ENCODE measurements at regions not wholly inside any gene's neighbourhood (a gene's known extent, or its start where the extent isn't known, plus 50 kb on each side); places are given as distances from the start of the nearest gene placed in this dataset.

GRCh38 chr5:143664623-143665022 lies 147.3 kb upstream of the HMHB1 start:
- TF ChIP-seq SP1 (IDR thresholded peaks at IDR 0.05) (no peak), FOXM1 (IDR thresholded peaks at IDR 0.05; ENCODE audit: borderline replicate concordance) (no peak), FOXK2 (IDR thresholded peaks at IDR 0.05) (no peak), SUZ12 (IDR thresholded peaks at IDR 0.05) (no peak), L3MBTL2 (conservative IDR thresholded peaks at IDR 0.05) (no peak), NFRKB (IDR thresholded peaks at IDR 0.05) (no peak), FOXA1 (IDR thresholded peaks at IDR 0.05) (no peak), ARNT (IDR thresholded peaks at IDR 0.05) (no peak), ELF4 (IDR thresholded peaks at IDR 0.05) (no peak), TARDBP (IDR thresholded peaks at IDR 0.05) (no peak), HDGF (IDR thresholded peaks at IDR 0.05; ENCODE audit: borderline replicate concordance) (no peak), ZNF384 (IDR thresholded peaks at IDR 0.05) (no peak), CTBP1 (IDR thresholded peaks at IDR 0.05; ENCODE audit: borderline replicate concordance) (no peak), BHLHE40 (IDR thresholded peaks at IDR 0.05; ENCODE audit: borderline replicate concordance) (no peak), LEF1 (IDR thresholded peaks at IDR 0.05; ENCODE audit: borderline replicate concordance) (no peak)
- TF ChIP-seq, protein P1, sequence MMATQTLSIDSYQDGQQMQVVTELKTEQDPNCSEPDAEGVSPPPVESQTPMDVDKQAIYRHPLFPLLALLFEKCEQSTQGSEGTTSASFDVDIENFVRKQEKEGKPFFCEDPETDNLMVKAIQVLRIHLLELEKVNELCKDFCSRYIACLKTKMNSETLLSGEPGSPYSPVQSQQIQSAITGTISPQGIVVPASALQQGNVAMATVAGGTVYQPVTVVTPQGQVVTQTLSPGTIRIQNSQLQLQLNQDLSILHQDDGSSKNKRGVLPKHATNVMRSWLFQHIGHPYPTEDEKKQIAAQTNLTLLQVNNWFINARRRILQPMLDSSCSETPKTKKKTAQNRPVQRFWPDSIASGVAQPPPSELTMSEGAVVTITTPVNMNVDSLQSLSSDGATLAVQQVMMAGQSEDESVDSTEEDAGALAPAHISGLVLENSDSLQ (IDR thresholded peaks at IDR 0.05): no peak
- POLR2A ChIA-PET: no interaction called here
- DNase-seq (ENCODE audit: extremely low spot score): no peak
- CTCF ChIA-PET: no interaction called here

- DNase-seq (ENCODE audit: extremely low spot score): no peak
- POLR2A ChIA-PET: no interaction called here
- TF ChIP-seq BHLHE40 (IDR thresholded peaks at IDR 0.05; ENCODE audit: borderline replicate concordance) (no peak), ARNT (IDR thresholded peaks at IDR 0.05) (no peak), FOXK2 (IDR thresholded peaks at IDR 0.05) (no peak), CTBP1 (IDR thresholded peaks at IDR 0.05; ENCODE audit: borderline replicate concordance) (no peak)
- CTCF ChIA-PET: no interaction called here
Measured at GRCh38 chr5:143663872-143664271, 148.1 kb upstream of the HMHB1 start.

- DNase-seq (ENCODE audit: extremely low spot score): no peak
- ChIA-PET CTCF (no interaction called here), POLR2A (no interaction called here)
- no peak for TF ChIP-seq LEF1 (IDR thresholded peaks at IDR 0.05; ENCODE audit: borderline replicate concordance)
- no peak for TF ChIP-seq ZNF384 (IDR thresholded peaks at IDR 0.05)
- TF ChIP-seq L3MBTL2 (conservative IDR thresholded peaks at IDR 0.05): no peak
- no peak for TF ChIP-seq TARDBP (IDR thresholded peaks at IDR 0.05)
- TF ChIP-seq CTBP1 (IDR thresholded peaks at IDR 0.05; ENCODE audit: borderline replicate concordance): no peak
- no peak for TF ChIP-seq ARNT (IDR thresholded peaks at IDR 0.05)
- no peak for TF ChIP-seq HDGF (IDR thresholded peaks at IDR 0.05; ENCODE audit: borderline replicate concordance)
- TF ChIP-seq SP1 (IDR thresholded peaks at IDR 0.05): no peak
- TF ChIP-seq, protein P1 (IDR thresholded peaks at IDR 0.05): no peak
- TF ChIP-seq NFRKB (IDR thresholded peaks at IDR 0.05): no peak
- TF ChIP-seq FOXK2 (IDR thresholded peaks at IDR 0.05): no peak
- TF ChIP-seq BHLHE40 (IDR thresholded peaks at IDR 0.05; ENCODE audit: borderline replicate concordance): no peak
- TF ChIP-seq FOXA1 (IDR thresholded peaks at IDR 0.05): no peak
- TF ChIP-seq SUZ12 (IDR thresholded peaks at IDR 0.05): no peak
- TF ChIP-seq ELF4 (IDR thresholded peaks at IDR 0.05): no peak
Measured at GRCh38 chr5:143662020-143662419, 149.9 kb upstream of the HMHB1 start.

DNA sequence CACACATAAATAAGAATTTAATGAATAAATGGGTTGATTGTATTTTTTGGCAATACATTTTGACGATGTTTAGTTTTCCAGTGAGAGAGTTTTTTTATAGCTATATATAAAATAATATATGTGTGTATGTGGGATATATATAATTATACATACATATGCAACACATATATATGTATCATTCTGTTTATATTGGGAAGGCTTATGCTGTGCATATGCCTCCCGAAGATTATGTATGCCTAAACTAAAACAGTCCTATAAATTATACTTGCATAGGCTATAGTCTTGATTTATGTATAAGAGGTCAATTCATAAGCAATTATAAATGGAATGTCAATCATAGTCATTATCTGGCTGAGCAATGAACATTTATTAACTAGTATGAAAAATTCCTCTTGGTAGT lies 151.3 kb upstream of the HMHB1 start:
- no peak for TF ChIP-seq ZNF384 (IDR thresholded peaks at IDR 0.05)
- TF ChIP-seq FOXA1 (IDR thresholded peaks at IDR 0.05): no peak
- TF ChIP-seq SP1 (IDR thresholded peaks at IDR 0.05): no peak
- TF ChIP-seq SUZ12 (IDR thresholded peaks at IDR 0.05): no peak
- no peak for TF ChIP-seq CTBP1 (IDR thresholded peaks at IDR 0.05; ENCODE audit: borderline replicate concordance)
- no peak for TF ChIP-seq FOXK2 (IDR thresholded peaks at IDR 0.05)
- TF ChIP-seq FOXM1 (IDR thresholded peaks at IDR 0.05; ENCODE audit: borderline replicate concordance): no peak
- no peak for TF ChIP-seq L3MBTL2 (conservative IDR thresholded peaks at IDR 0.05)
- DNase-seq (ENCODE audit: extremely low spot score): no peak
- CTCF ChIA-PET: no interaction called here
- POLR2A ChIA-PET: no interaction called here

DNA sequence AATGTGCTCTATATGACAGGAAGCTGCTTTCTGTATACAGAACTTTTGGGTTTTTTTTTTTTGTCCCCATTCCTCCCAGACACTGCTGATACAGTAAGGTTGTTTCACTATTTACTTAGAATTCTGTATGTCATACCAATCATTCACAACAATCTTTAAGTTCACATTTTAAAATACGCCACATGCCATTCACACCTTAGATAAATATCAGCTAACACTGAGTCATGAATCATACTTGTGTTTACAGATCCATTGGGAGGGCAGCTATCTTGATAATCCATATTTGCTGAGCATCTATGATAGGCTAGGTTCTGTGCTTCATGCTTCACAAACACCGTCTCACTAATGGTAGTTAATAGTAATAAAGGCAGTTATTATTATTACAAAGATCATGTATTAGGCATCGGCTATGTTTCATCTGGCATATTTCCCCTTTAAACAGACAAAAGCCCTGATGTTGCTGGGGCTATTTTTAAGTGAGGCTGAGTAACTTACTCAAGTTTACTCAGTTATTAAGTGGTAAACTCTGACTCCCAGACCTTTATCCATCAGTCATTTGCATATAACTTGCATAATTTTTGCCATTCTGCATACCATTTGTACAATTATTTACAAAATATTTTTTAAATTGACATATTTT lies 152.2 kb upstream of the HMHB1 start:
- DNase-seq (ENCODE audit: extremely low spot score): no peak
- TF ChIP-seq L3MBTL2 (conservative IDR thresholded peaks at IDR 0.05) (no peak), ZNF384 (IDR thresholded peaks at IDR 0.05) (no peak), FOXK2 (IDR thresholded peaks at IDR 0.05) (no peak), ARNT (IDR thresholded peaks at IDR 0.05) (no peak), FOXM1 (IDR thresholded peaks at IDR 0.05; ENCODE audit: borderline replicate concordance) (no peak), HDGF (IDR thresholded peaks at IDR 0.05; ENCODE audit: borderline replicate concordance) (no peak), SUZ12 (IDR thresholded peaks at IDR 0.05) (no peak), ELF4 (IDR thresholded peaks at IDR 0.05) (no peak), NFRKB (IDR thresholded peaks at IDR 0.05) (no peak), CTBP1 (IDR thresholded peaks at IDR 0.05; ENCODE audit: borderline replicate concordance) (no peak), LEF1 (IDR thresholded peaks at IDR 0.05; ENCODE audit: borderline replicate concordance) (no peak), FOXA1 (IDR thresholded peaks at IDR 0.05) (no peak), BHLHE40 (IDR thresholded peaks at IDR 0.05; ENCODE audit: borderline replicate concordance) (no peak)
- TF ChIP-seq, protein P1 (IDR thresholded peaks at IDR 0.05): no peak
- ChIA-PET POLR2A (no interaction called here), CTCF (no interaction called here)

DNA sequence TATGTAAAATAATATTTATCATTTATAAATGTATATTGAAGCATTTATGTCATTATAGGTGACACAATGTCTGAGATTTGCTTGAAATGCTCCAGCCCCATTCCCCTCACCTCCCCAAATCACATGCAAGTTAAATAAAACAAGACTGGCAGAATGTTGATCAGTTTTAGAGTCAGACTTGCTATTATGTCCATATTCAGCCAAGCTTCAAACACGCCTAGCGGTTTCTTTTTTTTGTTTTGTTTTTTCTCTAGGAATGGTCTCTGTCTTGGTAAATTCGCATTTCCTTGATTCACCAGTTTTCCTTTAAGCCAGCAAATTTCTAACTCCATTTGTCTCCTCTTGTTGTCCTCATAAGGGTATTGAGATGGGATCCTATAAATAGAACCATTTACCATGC lies 153.0 kb upstream of the HMHB1 start:
- ChIA-PET CTCF (interaction anchor here (0.7 kb wide), 1 partner anchor 832 kb away, joined by 3 read pairs; no protein-coding TSS in a partner anchor), POLR2A (no interaction called here)
- TF ChIP-seq TARDBP (IDR thresholded peaks at IDR 0.05) (no peak), ARNT (IDR thresholded peaks at IDR 0.05) (no peak), HDGF (IDR thresholded peaks at IDR 0.05; ENCODE audit: borderline replicate concordance) (no peak), SUZ12 (IDR thresholded peaks at IDR 0.05) (no peak), ZNF384 (IDR thresholded peaks at IDR 0.05) (no peak), L3MBTL2 (conservative IDR thresholded peaks at IDR 0.05) (no peak), FOXK2 (IDR thresholded peaks at IDR 0.05) (no peak), FOXA1 (IDR thresholded peaks at IDR 0.05) (no peak), BHLHE40 (IDR thresholded peaks at IDR 0.05; ENCODE audit: borderline replicate concordance) (no peak), CTBP1 (IDR thresholded peaks at IDR 0.05; ENCODE audit: borderline replicate concordance) (no peak), LEF1 (IDR thresholded peaks at IDR 0.05; ENCODE audit: borderline replicate concordance) (no peak), NFRKB (IDR thresholded peaks at IDR 0.05) (no peak), SP1 (IDR thresholded peaks at IDR 0.05) (no peak), ELF4 (IDR thresholded peaks at IDR 0.05) (no peak), FOXM1 (IDR thresholded peaks at IDR 0.05; ENCODE audit: borderline replicate concordance) (no peak)
- TF ChIP-seq, protein P1 (IDR thresholded peaks at IDR 0.05): no peak
- DNase-seq (ENCODE audit: extremely low spot score): no peak
